ENCODE measurements at regions not wholly inside any gene's neighbourhood (a gene's known extent, or its start where the extent isn't known, plus 50 kb on each side); places are given as distances from the start of the nearest gene placed in this dataset.

DNA sequence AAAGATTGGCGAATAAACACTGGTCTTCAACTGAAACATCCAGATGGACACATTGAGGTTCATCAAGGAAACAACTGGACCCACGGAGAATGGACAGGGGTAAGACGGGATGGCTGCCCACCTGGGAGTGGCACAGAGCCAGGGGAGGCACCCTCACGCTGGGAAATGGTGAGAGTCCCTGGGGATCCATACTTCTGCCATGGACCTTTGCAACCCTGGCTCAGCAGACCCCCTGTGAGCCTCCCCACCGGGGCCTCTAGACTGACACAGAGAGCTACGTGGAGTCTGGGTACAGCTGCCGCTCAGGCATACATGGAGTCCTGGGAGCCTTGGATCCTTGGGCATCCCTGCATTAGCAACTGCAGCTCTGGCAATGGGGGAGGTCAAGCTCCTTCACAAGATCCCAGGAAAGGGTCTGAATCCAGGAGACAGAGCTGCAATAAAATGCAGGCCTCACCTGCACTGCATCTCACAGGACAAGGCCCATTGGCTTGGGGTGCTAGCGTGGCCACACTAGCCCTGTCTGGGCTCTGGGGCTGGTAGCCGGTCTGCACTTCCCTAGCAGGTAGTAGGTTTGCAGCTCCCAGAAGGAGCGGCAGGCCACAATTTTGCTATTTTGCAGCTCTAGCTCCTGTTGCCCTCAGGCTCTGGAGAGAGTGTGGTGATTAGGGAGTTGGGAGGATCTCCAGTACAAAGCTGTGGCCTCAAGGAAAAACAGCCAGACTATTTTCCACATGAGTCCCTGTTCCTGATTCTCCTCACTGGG, 496.4 kb upstream of the LRRC4C start:
- intact Hi-C loops (cut with micrococcal nuclease): no loop called here
- CTCF ChIA-PET: no interaction called here

More for the DNA sequence above, 496.4 kb upstream of the LRRC4C start:
- H3K9me1 ChIP-seq (replicated peaks; ENCODE audit: control insufficient read depth, extremely low read depth, insufficient read depth, low read length): no peaks in the 10 kb centered on the region
- TF ChIP-seq POLR2A (IDR thresholded peaks at IDR 0.05; ENCODE audit: low read depth, low read length) (no peak), FOS (IDR thresholded peaks at IDR 0.05; ENCODE audit: borderline replicate concordance, insufficient read depth, low read length) (no peak), EZH2 (IDR thresholded peaks at IDR 0.05; ENCODE audit: borderline replicate concordance, low read depth, low read length, severe bottlenecking) (no peak), MYC (IDR thresholded peaks at IDR 0.05; ENCODE audit: low read depth, low read length) (no peak), GATA2 (IDR thresholded peaks at IDR 0.05; ENCODE audit: insufficient read depth, insufficient read length, low read depth, low read length) (no peak), POLR2AphosphoS5 (IDR thresholded peaks at IDR 0.05; ENCODE audit: insufficient read depth, low read depth, low read length) (no peak), JUN (IDR thresholded peaks at IDR 0.05; ENCODE audit: borderline replicate concordance, insufficient read depth, insufficient read length, low read depth) (no peak)
- TF ChIP-seq, protein P1, sequence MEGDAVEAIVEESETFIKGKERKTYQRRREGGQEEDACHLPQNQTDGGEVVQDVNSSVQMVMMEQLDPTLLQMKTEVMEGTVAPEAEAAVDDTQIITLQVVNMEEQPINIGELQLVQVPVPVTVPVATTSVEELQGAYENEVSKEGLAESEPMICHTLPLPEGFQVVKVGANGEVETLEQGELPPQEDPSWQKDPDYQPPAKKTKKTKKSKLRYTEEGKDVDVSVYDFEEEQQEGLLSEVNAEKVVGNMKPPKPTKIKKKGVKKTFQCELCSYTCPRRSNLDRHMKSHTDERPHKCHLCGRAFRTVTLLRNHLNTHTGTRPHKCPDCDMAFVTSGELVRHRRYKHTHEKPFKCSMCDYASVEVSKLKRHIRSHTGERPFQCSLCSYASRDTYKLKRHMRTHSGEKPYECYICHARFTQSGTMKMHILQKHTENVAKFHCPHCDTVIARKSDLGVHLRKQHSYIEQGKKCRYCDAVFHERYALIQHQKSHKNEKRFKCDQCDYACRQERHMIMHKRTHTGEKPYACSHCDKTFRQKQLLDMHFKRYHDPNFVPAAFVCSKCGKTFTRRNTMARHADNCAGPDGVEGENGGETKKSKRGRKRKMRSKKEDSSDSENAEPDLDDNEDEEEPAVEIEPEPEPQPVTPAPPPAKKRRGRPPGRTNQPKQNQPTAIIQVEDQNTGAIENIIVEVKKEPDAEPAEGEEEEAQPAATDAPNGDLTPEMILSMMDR (IDR thresholded peaks at IDR 0.05; ENCODE audit: extremely low read depth in 1 of 2, insufficient read depth in 1 of 2, low read depth in 1 of 2, low read length in 2 of 2): no peak
- TF ChIP-seq, protein P2, sequence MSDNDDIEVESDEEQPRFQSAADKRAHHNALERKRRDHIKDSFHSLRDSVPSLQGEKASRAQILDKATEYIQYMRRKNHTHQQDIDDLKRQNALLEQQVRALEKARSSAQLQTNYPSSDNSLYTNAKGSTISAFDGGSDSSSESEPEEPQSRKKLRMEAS (IDR thresholded peaks at IDR 0.05; ENCODE audit: insufficient read depth, insufficient read length): no peak
- no peaks in the 10 kb centered on the region for H3K4me1 ChIP-seq (ENCODE audit: control insufficient read depth, extremely low read depth, insufficient read depth, low read length)
- no peak overlapping the region for H3K9ac ChIP-seq (replicated peaks; ENCODE audit: extremely low read depth, insufficient read depth, low read length)
- no peaks in the 10 kb centered on the region for H3K27me3 ChIP-seq (ENCODE audit: control insufficient read depth in 2 of 2, insufficient read depth in 2 of 2, low read length in 2 of 2)
- dilution Hi-C loops (cut with MboI; ENCODE audit: extremely low pct_ligation_motif_present, low sequenced_read_pairs): no loop called here
- BruUV-seq (replicated peaks): no TSS peak
- H2AFZ ChIP-seq (ENCODE audit: low read depth, low read length): no peak overlapping the region
- DNase-seq (ENCODE audit: low read depth, low spot score): no peak
- POLR2A ChIA-PET: no interaction called here
- no peak for FAIRE-seq
- no peak overlapping the region for H3K27ac ChIP-seq (ENCODE audit: insufficient read depth, low read depth, low read length)
- H3K4me2 ChIP-seq (ENCODE audit: insufficient read depth, low read length): no peak overlapping the region
- H3K36me3 ChIP-seq (ENCODE audit: control insufficient read depth in 2 of 2, extremely low read depth in 1 of 2, insufficient read depth in 2 of 2, low read length in 2 of 2): no peaks in the 10 kb centered on the region
- H3K79me2 ChIP-seq (ENCODE audit: control insufficient read depth, insufficient read depth, low read length): no peaks in the 10 kb centered on the region
- no peaks in the 10 kb centered on the region for H4K20me1 ChIP-seq (replicated peaks; ENCODE audit: control insufficient read depth, extremely low read depth, insufficient read depth, low read length)
- no peak overlapping the region for H3K4me3 ChIP-seq (replicated peaks in 1 of 3; ENCODE audit: insufficient read depth in 1 of 3, low read depth in 1 of 3, low read length in 3 of 3)
- H3K9me3 ChIP-seq (replicated peaks; ENCODE audit: control insufficient read depth, insufficient read depth, low read length): no peaks in the 10 kb centered on the region

Data from endothelial cell of umbilical vein (primary cell).